ENCODE measurements at regions not wholly inside any gene's neighbourhood (a gene's known extent, or its start where the extent isn't known, plus 50 kb on each side); places are given as distances from the start of the nearest gene placed in this dataset.

- TF ChIP-seq CTCF (IDR thresholded peaks at IDR 0.05; ENCODE audit: insufficient read depth, low read length) = no peak
- no peak for TF ChIP-seq POLR2AphosphoS5 (IDR thresholded peaks at IDR 0.05; ENCODE audit: low read depth)
- TF ChIP-seq REST (IDR thresholded peaks at IDR 0.05; ENCODE audit: insufficient replicate concordance, low read depth) = no peak
- TF ChIP-seq GABPA (IDR thresholded peaks at IDR 0.05; ENCODE audit: low read depth) = no peak
Measured at GRCh38 chr2:34215174-34215573, 616.1 kb upstream of the FAM98A start.

All from HL-60 (cell line).